ENCODE measurements at regions not wholly inside any gene's neighbourhood (a gene's known extent, or its start where the extent isn't known, plus 50 kb on each side); places are given as distances from the start of the nearest gene placed in this dataset.
"Not testable (repeated sequence)": the region's sequence is repeated elsewhere in the genome, so short reads cannot be mapped to it uniquely, and the experiment has no call there.

DNA sequence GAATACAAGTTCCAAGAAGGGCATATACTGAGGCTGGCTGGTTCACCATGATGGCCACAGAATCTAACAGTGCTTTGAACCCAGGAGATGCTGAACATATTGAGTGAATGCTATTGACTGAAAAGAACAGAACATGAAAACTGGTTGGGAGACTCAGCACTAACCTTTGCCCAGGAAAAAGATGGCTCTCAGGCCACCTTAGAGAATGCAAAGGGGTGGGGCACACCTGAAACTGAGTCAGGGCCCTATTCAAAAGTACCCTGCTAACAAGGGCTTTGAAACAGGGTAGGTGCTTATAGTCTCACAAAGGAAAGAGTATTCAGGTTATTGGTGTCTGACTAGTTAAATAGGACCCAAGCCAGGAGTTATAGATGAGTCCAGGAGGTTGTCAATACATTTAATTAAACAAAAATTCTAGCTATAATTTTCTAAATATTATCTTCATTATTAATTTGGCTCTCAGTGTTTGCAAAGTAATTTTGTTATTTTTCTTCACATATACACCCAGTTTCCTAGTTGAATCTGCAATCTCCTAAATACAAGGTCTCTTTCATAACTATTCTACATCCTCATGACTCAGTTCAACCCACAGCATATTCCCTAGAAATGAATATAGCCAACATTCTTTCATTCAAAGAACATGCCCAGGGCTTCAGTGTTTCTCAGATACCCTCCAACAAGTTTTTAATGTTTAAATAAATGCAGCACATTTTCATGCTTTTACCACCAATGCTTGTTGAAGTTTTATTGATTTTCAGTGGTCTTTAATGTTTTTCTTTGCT is 144.2 kb upstream of the RAPGEF2 start:
- DNase-seq (ENCODE audit: low read depth) = no peak

DNA sequence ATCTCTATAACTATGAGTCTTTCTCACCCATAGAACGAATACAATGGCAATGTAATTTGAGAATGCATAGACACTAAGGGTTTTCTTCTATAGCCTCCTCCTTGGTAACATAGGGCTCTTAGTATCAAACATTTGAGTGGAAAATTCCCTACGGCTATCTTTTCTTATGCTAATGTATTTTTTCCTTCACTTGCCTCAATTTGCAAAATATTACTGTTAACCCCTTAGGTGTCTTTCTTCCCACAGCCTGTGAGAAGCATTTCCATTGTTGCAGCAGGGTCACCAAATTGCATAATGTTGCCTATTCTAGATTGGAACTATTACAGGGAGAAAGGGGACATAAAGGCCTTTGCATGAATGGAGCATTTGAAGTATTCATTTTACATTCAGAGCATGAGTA is 140.5 kb upstream of the RAPGEF2 start:
- no peak for DNase-seq (ENCODE audit: low read depth)

DNA sequence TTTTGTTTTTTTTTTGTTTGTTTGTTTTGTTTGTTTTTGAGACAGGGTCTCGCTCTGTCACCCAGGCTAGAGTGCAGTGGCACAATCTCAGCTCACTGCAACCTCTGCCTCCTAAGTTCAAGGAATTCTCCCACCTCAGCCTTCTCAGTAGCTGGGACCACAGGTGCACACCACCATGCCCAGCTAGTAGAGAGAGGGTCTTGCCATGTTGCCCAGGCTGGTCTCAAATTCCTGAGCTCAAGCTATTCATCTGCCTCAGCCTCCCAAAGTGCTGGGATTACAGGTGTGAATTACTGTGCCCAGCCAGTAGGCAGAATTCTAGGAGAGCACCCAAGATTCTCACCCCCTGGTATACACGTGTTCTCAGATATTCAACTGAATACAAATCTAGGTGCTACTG is 139.6 kb upstream of the RAPGEF2 start:
- not testable (repeated sequence) for DNase-seq (ENCODE audit: low read depth)

DNA sequence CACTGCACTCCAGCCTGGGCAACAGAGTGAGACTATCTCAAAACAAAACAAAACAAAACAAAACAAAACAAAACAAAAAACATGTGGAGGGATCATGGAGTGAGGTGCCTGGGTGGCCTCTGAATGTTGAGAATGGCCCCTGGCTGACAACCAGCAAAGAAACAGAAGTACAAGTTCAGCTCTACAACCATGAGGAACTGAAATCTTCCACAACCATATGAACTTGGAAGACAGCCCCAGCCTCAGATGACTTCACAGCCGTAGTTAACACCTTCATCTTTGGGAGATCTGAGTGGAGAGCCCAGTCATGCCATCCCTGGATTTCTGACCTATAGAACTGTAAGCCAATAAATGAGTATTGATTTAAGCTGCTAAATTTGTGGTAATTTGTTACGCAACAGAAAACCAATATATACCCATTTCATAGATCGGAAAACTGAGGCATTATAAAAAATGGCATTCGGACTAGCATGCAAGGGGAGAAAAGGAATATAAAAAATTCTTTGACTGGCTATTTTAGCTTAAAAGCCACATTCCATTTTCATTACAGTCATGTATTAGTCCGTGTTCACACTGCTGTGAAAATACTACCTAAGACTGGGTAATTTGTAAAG is 138.7 kb upstream of the RAPGEF2 start:
- no peak for DNase-seq (ENCODE audit: low read depth)

DNA sequence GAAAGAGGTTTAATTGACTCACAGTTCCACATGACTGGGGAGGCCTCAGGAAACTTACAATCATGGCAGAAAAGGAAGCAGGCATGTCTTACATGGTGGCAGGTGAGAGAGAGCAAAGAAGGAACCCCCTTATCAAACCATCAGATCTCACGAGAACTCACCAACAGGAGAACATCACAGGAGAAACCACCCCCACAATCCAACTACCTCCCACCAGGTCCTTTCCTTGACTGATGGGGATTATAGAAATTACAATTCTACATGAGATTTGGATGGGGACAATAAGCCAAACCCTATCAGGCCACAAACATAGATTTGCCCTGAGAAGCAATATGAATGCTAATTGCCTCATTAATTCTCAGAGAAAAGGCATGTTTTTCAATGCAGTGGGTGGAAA is 138.2 kb upstream of the RAPGEF2 start:
- no peak for DNase-seq (ENCODE audit: low read depth)

DNA sequence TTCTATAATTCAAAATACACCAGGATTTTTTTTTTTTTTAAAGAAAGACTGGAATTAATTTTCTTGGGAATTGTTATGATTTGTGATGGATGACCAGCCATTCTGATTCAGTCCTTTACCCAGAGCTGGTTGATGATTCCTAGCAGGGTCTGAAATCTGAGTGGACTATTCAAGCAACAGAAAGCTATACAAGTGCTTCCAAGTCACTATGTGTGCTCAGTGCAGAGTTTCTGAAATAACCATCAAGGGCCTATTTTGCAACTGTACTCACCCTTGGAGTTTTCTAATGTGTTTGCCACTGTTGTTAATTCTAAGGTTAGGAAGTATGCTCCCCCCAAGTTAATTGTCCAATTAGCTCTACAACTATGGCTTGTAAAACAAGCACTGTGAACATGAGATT is 137.7 kb upstream of the RAPGEF2 start:
- no peak for DNase-seq (ENCODE audit: low read depth)

DNA sequence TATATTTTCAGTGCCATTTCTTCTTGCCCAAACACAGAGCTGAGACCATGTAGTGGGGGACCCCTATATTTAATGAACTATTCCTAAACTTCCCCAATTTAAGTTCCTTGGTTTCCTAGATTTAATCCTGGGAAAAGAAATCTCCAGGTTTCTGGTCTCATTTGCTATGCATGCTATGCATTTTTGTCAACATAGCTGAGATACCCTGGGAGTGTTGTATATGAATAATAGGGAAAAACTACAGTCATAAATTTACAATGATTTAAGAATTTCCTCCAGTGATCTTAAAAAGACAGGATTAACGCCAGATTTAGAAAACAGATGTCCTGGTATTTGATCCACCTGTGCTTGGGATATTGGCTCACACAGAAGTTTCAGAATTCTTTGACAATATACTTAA is 136.8 kb upstream of the RAPGEF2 start:
- no peak for DNase-seq (ENCODE audit: low read depth)

DNA sequence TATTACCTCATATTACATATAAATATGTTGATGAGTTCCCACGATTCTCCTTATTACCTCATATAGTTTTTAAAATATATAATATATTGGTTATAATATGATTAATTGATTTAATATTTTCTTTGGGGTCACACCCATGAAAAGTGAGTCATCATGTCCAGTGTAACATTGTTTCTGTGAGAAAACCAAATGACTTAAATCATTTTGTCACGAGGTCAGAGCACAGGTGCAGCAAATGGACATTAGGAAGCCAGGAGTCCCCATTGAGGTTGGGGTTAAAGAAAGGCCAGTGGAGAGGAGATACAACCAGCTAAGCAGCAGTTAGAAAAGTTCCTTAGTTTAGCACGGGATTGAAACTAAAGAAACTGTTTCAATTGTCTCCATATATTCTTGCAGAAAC is 133.9 kb upstream of the RAPGEF2 start:
- DNase-seq (ENCODE audit: low read depth) = no peak

DNA sequence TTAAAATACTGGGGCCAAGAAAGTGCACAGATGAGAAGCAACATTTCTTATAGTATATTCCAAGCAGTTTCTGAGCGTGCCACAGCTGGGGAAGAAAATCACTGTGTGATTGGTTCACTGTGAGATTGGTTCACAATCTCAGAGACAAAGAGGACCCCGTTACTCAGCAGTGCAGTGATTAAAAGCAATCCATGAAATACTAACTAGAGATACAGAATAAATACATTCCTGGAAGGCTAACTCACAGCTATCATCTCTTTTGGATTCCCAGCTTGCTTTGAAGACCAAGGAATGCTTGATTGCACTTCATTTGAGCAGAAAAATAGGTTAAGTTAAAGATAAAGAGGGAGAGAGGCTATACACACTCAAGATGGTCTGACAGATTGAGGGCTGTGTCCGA is 132.1 kb upstream of the RAPGEF2 start:
- no peak for DNase-seq (ENCODE audit: low read depth)

DNA sequence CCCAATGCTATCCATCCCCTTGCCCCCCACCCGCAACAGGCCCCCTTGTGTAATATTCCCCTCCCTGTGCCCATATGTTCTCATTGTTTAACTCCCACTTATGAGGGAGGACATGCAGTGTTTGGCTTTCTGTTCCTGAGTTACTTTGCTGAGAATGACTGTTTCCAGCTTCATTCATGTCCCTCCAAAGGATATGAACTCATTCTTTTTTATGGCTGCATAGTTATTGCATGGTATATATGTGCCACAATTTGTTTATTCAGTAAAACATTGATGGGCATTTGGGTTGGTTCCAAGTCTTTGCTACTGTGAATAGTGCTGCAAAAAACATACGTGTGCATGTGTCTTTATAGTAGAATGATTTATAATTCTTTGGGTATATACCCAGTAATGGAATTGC is 128.4 kb upstream of the RAPGEF2 start:
- DNase-seq (ENCODE audit: low read depth) = not testable (repeated sequence)

DNA sequence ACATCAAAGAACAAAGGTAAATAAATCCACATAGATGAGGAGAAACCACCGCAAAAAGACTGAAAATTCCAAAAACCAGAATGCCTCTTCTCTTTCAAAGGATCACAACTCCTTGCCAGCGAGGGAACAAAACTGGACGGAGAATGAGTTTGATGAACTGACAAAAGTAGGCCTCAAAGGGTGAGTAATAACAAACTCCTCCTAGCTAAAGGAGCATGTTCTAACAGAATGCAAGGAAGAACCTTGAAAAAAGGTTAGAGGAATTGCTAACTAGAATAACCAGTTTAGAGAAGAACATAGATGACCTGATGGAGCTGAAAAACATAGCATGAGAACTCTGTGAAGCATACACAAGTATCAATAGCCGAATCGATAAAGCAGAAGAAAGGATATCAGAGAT is 122.2 kb upstream of the RAPGEF2 start:
- not testable (repeated sequence) for DNase-seq (ENCODE audit: low read depth)

DNA sequence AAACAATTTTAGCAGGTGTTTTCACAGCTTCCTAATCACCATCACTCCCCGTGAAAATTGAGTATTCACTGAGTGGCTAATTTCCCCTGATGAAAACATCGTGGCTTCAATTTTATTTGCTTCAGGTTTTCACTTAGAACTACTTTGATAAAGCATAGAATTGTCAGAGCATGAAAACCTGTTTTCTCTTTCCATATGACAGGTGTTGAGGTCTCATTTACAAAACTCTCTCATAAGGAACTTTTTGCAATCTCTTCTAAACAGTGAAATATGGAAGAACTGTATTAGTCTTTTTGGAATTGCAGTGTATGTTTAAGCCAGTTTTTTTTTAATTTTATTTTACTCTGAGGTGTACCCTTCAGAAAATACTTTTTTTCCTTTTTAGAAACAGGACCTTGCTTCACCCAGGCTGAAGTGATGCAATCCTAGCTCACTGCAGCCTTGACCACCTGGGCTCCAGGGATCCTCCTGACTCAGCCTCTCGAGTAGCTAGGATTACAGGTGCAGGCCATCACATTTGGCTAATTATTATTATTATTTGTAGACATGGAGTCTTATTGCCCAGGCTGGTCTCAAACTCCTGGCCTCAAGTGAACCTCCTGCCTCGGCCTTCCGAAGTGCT is 111.2 kb upstream of the RAPGEF2 start:
- DNase-seq (ENCODE audit: low read depth) = no peak

DNA sequence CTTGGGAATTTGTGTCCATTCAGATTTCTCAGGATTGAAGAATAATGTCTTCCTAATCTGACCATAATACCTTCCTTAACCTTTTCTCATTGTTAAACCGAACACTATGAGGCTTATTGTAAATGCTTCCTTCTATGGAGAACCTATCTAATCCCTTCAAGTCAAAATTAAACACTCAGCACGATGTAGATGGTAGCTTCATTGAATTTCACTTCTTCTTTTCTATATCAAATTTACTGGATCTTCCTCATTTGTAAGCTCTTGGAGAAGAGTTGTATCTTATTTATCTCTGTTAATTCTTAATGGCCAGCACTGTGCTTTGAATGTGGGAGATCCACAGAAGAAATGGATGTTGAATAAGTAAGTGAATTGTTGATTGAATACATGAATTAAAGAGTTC is 109.0 kb upstream of the RAPGEF2 start:
- no peak for DNase-seq (ENCODE audit: low read depth)

DNA sequence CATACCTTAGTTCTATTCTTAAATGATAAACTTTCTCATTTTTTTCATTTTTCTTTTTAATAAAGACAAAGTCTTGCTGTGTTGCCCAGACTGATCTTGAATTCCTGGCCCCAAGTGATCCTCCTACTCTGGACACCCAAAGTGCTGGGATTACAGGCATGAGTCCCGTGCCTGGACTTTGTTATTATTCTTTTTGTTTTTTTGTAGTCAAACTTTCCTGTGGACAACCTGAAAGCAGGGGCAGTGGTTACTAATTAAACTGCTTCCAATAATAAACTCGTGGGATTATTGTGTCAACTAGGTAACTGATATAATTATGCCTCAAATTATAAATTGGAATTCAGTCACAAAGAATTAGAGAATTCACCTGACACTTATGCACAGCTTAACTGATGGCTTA is 107.8 kb upstream of the RAPGEF2 start:
- no peak for DNase-seq (ENCODE audit: low read depth)

DNA sequence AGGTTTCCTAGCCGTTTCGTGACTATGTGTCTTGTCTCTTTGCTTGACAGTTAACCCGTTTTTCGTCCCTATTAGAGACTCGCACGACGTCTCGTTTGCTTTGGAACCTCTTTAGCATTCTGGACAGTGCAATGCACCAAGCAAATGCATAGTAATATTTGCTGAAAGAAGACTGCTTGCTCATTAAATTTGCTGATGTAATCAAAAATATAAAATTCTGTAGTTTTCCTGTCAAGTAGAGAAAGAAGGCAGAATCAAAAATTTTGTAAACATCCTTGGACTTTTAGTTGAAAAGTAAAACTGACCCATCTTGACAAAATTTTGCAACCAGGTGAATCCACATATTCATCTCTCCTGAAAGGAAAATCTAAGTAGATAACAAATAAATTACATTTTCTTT is 106.9 kb upstream of the RAPGEF2 start:
- DNase-seq (ENCODE audit: low read depth) = no peak

DNA sequence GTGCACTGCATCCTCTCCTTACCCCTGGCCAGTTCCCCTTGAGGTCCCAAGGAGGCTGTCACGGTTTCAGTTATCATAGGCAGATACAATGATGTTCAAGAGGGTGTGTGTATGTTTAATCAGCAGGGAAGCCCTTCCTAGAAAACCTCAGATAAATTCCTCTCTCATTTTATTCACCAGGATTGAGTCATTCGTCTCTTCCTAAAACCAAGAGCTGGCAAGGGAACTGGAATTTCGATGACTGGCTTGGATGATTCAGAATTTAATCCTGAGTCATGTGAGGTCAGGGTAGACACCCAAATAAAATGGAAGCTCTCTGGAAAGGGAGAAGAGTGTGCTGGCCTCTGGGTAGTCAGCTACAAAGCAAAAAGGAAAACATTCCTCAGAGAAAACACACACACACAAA is 106.2 kb upstream of the RAPGEF2 start:
- peak; percentile 96 for DNase-seq (ENCODE audit: low read depth)

DNA sequence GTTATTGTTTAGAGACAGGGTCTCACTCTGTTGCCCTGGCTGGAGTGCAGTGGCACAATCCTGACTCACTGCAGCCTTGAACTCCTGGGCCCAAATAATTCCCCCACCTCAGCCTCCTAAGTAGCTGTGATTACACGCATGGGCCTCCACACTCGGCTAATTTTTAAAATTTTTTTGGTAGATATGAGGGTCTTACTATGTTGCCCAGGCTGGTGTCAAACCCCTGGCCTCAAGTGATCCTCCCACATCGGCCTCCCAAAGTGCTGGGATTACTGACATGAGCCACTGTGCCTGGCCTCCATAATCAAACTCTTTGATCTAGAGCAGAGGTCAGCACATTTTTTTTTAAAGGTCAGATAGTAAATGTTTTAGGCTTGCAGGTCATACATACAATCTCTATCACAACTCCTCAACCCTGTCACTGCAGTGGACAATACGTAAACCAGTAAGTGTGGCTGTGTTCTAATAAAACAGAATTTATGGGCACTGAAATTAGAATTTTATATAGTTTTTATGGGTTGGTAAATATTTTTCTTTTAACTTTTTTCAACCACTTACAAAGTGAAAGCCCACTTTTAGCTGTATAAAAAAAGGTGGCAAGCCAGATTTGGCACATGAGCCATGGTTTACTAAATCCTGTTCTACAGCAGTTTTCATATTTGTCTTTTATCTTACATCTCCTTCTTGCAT is 105.1 kb upstream of the RAPGEF2 start:
- no peak for DNase-seq (ENCODE audit: low read depth)

DNA sequence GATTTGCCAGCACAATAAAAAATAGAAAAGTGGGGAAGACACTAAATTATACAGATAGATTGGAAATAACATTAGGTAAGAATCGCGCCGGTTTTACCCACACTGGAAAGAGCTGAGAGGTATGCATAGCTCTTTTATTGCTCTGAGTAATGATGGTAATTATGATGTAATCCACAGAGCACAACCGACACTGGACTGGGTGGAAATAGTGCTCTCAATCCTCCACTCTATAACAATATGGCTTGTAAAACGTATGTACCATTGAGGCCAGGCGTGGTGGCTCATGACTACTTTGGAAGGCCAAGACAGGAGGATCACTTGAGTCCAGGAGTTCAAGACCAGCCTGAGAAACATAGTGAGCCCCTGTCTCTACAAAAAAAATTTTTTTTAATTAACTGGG is 104.3 kb upstream of the RAPGEF2 start:
- DNase-seq (ENCODE audit: low read depth) = no peak

DNA sequence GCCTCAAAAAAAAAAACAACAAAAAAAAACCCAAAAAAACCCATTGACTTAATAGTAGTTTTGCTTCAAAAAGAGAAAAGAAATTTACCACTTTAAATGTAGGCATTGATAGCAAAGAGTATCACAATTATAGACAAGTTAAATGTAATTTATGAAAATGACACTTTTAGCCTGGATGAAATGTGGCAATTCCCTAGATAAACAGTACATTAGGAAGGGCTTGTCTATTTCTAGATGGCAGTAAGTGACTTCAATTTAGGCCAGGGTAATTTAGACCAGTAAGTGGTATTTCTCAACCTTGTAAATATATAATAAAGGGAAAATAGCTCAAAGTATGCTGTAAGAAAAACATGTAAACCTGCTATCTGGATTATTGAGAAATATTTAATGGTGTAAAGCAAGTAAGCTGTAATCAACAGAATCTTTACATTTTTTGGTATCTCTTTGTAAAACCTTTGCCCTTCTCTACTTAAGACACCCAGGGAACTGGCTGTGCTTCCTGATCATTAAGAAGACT is 103.7 kb upstream of the RAPGEF2 start:
- DNase-seq (ENCODE audit: low read depth) = no peak

DNA sequence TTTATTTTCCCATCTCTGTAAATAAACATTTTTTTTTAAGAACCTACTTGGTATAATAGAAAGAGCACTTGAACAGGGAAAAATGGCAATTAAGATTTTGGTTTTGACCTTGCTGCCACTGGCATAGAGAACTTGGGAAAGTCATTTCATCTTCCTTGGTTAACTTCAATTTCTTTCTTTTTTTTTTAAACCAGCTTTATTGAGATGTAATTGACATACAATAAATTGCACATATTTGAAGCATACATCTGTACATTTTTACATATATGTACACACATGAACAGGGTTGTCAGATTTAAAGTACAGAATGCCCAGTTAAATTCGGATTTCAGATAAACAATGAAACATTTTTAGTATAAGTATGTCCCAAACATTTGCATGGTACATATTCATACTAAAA is 103.0 kb upstream of the RAPGEF2 start:
- DNase-seq (ENCODE audit: low read depth) = no peak

DNA sequence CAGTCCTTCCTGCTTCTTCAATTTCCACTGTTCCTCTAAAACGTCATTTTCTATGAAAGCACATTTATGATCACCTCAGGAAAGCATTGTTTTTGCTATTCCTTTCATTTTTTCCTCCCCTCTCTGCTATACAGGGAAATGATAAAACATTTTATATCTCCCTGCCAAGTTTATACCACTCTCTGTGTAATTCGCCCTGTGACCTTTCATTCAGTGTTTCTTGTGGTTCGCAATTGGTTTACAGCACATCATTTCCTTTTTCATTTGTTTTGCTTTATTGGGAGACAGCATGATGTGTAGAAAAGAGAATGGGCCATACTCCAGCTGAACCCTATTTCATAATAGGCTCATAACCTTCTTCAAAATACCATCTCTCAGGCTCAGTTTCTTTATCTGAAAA is 99.9 kb upstream of the RAPGEF2 start:
- peak; percentile 75 for DNase-seq (ENCODE audit: low read depth)

DNA sequence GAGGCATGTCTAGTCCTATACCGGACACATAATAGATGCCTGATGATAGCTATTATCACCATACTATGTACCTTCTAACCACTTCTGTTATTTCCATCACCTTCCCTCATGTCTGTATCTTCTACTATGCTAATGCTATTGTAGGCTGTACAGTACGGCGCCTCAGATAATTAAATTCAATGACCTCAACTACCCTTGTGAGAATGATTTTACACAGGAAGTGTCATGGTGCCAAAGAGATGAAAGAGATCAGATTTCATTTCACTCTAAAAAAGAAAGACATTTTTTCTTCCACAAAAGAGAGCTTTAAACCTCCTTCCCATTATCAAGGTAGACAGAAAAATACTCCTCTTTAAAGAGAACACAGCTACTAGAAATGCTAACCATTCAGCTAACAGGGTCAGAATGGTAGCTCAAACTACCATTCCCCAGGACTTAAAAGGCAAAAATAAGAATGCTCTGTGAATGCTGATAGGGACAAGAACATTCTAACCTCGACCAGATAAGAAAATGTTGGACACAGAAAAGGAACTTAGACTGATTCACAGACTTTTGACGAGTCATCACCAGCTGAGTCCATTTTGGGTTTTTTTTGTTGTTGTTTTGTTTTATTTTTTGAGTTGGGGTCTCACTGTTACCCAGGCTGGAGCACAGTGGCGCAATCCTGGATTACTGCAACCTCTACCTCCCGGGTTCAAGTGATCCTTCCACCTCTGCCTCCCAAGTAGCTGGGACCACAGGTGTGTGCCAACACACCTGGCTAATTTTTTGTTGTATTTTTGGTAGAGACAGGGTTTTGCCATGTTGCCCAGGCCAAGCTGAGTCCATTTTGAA is 99.2 kb upstream of the RAPGEF2 start:
- DNase-seq (ENCODE audit: low read depth) = no peak
